WTC11 (cell line): ENCODE measurements at regions not wholly inside any gene's neighbourhood (a gene's known extent, or its start where the extent isn't known, plus 50 kb on each side); places are given as distances from the start of the nearest gene placed in this dataset.

ENCODE experiments used
- ATAC-seq: fragments of 200-7000 bp; cut with Tn5 transposase; 2 replicates; pipeline ENCODE4 v1.10.0; 2021; ENCODE audit warnings: mild to moderate bottlenecking, moderate library complexity
- CTCF ChIA-PET: fragments of 300-600 bp; sonication (Branson Sonifier 250); formaldehyde crosslinking; loops from one replicate; lab custom pipeline; 2021; ENCODE audit warnings: antibody characterized with exemption; lab: Charles Lee
- POLR2A ChIA-PET: fragments of 350-600 bp; sonication (Branson Sonifier 250); formaldehyde crosslinking; loops from one replicate; lab custom pipeline; 2021; ENCODE audit warnings: antibody characterized with exemption; lab: Charles Lee
- DNase-seq: peaks from one replicate; pipeline ENCODE4 v3.0.0; 2021; ENCODE audit warnings: low spot score
- H3K27ac Mint-ChIP-seq: 2 replicates; pipeline ENCODE4 v1.8.0; 2021; ENCODE audit warnings: mixed read lengths
- H3K27me3 Mint-ChIP-seq: 2 replicates; pipeline ENCODE4 v1.8.0; 2021; ENCODE audit warnings: low read depth, mild to moderate bottlenecking, moderate library complexity, mixed read lengths
- H3K36me3 Mint-ChIP-seq: 2 replicates; pipeline ENCODE4 v1.8.0; 2021; ENCODE audit warnings: mixed read lengths
- H3K4me1 Mint-ChIP-seq: 2 replicates; pipeline ENCODE4 v1.8.0; 2022; ENCODE audit warnings: mixed read lengths
- H3K4me3 Mint-ChIP-seq: 2 replicates; pipeline ENCODE4 v1.8.0; 2021; ENCODE audit warnings: mild to moderate bottlenecking, moderate library complexity, mixed read lengths
- H3K9me3 Mint-ChIP-seq: 2 replicates; pipeline ENCODE4 v1.8.0; 2021; ENCODE audit warnings: mixed read lengths
- CBFB ChIP-seq: sonication (generic); formaldehyde crosslinking; IDR thresholded peaks from 2 replicates; pipeline ENCODE4 v1.8.1; 2022; ENCODE audit warnings: mild to moderate bottlenecking, low read depth, missing genetic modification reagents
- ELF4 ChIP-seq: sonication (generic); formaldehyde crosslinking; IDR thresholded peaks from 2 replicates; pipeline ENCODE4 v1.8.1; 2022; ENCODE audit warnings: low read depth, mild to moderate bottlenecking, moderate library complexity, missing genetic modification reagents
- EMX1 ChIP-seq: fragments of 250-450 bp; sonication (Bioruptor Pico); IDR thresholded peaks from 2 replicates; pipeline ENCODE4 v1.8.0; 2021; ENCODE audit warnings: mild to moderate bottlenecking
- ETV6 ChIP-seq: sonication (generic); formaldehyde crosslinking; IDR thresholded peaks from 2 replicates; pipeline ENCODE4 v1.8.1; 2022; ENCODE audit warnings: mild to moderate bottlenecking, missing genetic modification reagents
- FOXK1 ChIP-seq: sonication (generic); formaldehyde crosslinking; IDR thresholded peaks from 2 replicates; pipeline ENCODE4 v1.8.0; 2022; ENCODE audit warnings: mild to moderate bottlenecking, moderate library complexity, missing genetic modification reagents
- GTF2I ChIP-seq: fragments of 250-450 bp; sonication (Bioruptor Pico); conservative IDR thresholded peaks from 2 replicates; pipeline ENCODE4 v1.4.0; 2021; ENCODE audit warnings: mild to moderate bottlenecking
- NFATC4 ChIP-seq: fragments of 250-450 bp; sonication (Bioruptor Pico); IDR thresholded peaks from 2 replicates; pipeline ENCODE4 v1.9.0; 2021; ENCODE audit warnings: mild to moderate bottlenecking
- NR1H2 ChIP-seq: sonication (generic); formaldehyde crosslinking; IDR thresholded peaks from 2 replicates; pipeline ENCODE4 v1.9.0; 2021; ENCODE audit warnings: mild to moderate bottlenecking, moderate library complexity, missing genetic modification reagents
- NR3C1 ChIP-seq: sonication (generic); formaldehyde crosslinking; conservative IDR thresholded peaks from 2 replicates; pipeline ENCODE4 v1.8.1; 2023; ENCODE audit warnings: low read depth, mild to moderate bottlenecking, missing genetic modification reagents
- OVOL2 ChIP-seq: fragments of 250-450 bp; sonication (Bioruptor Pico); IDR thresholded peaks from 2 replicates; pipeline ENCODE4 v1.9.0; 2021; ENCODE audit warnings: mild to moderate bottlenecking, borderline replicate concordance
- PRRX2 ChIP-seq: fragments of 250-450 bp; sonication (Bioruptor Pico); IDR thresholded peaks from 2 replicates; pipeline ENCODE4 v1.8.0; 2021; ENCODE audit warnings: mild to moderate bottlenecking
- RORB ChIP-seq: fragments of 250-450 bp; sonication (Bioruptor Pico); IDR thresholded peaks from 2 replicates; pipeline ENCODE4 v1.9.0; 2021; ENCODE audit warnings: mild to moderate bottlenecking
- SOX15 ChIP-seq: fragments of 250-450 bp; sonication (Bioruptor Pico); IDR thresholded peaks from 2 replicates; pipeline ENCODE4 v1.9.0; 2021; ENCODE audit warnings: mild to moderate bottlenecking
- TEAD4 ChIP-seq: sonication (generic); formaldehyde crosslinking; IDR thresholded peaks from 2 replicates; pipeline ENCODE4 v1.8.0; 2022; ENCODE audit warnings: mild to moderate bottlenecking, missing genetic modification reagents
- ZBTB21 ChIP-seq: sonication (generic); formaldehyde crosslinking; IDR thresholded peaks from 2 replicates; pipeline ENCODE4 v1.8.1; 2023; ENCODE audit warnings: mild to moderate bottlenecking, missing genetic modification reagents, borderline replicate concordance
- ZNF423 ChIP-seq: fragments of 250-450 bp; sonication (Bioruptor Pico); IDR thresholded peaks from 2 replicates; pipeline ENCODE4 v2.1.2; 2022; ENCODE audit warnings: mild to moderate bottlenecking, moderate library complexity
- ZNF671 ChIP-seq: fragments of 250-450 bp; sonication (Bioruptor Pico); IDR thresholded peaks from 2 replicates; pipeline ENCODE4 v1.8.0; 2021; ENCODE audit warnings: mild to moderate bottlenecking
- TF ChIP-seq, protein P1 (sequence below): fragments of 250-450 bp; sonication (Bioruptor Pico); IDR thresholded peaks from 2 replicates; pipeline ENCODE4 v1.9.0; 2021; ENCODE audit warnings: mild to moderate bottlenecking
- TF ChIP-seq, protein P2 (sequence below): sonication (generic); formaldehyde crosslinking; conservative IDR thresholded peaks from 2 replicates; pipeline ENCODE4 v1.8.1; 2023; ENCODE audit warnings: mild to moderate bottlenecking, low read depth, missing genetic modification reagents, moderate library complexity
- TF ChIP-seq, protein P3 (sequence below): fragments of 250-450 bp; sonication (Bioruptor Pico); IDR thresholded peaks from 2 replicates; pipeline ENCODE4 v1.8.0; 2021; ENCODE audit warnings: mild to moderate bottlenecking
- TF ChIP-seq, protein P4 (sequence below): sonication (generic); formaldehyde crosslinking; IDR thresholded peaks from 2 replicates; pipeline ENCODE4 v1.8.1; 2023; ENCODE audit warnings: mild to moderate bottlenecking, missing genetic modification reagents

DNA sequence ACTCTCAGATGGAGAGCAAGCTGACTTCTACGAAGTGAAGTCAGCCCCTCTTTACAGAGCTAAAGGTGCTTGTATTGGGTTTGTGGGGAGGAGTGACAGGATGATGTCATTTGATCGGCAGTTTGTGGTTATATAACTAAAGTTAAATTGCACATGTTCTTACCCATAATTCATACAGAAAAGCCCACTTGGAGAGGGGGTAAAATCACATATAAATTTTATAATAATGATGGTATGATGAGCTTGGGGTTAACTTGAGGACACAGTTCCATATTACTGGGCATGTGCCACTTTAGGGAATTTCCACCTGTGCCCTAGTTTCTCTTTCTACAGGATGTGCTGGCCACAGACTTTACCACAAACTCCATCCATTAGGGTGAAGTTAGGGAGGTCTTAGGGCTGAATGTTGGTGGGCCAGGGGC is 1178.6 kb upstream of the CDH9 start:
- Mint-ChIP-seq H3K27me3 (no peaks in the 10 kb centered on the region), H3K4me3 (no peak overlapping the region), H3K27ac (no peak overlapping the region), H3K9me3 (peaks cover 21% of the 10 kb centered on the region), H3K36me3 (no peaks in the 10 kb centered on the region; the same call in 1 of the 2 replicates)
- CTCF ChIA-PET, result no interaction called here
- DNase-seq, result no peak
- ATAC-seq, result no peak
- POLR2A ChIA-PET, result no interaction called here
- TF ChIP-seq NR3C1 (CRISPR knock-in tag) (no peak), FOXK1 (no peak), ZNF671 (CRISPR knock-in tag) (no peak), PRRX2 (CRISPR knock-in tag) (no peak), TEAD4 (CRISPR knock-in tag) (no peak), CBFB (CRISPR knock-in tag) (no peak)
- TF ChIP-seq, protein P1, sequence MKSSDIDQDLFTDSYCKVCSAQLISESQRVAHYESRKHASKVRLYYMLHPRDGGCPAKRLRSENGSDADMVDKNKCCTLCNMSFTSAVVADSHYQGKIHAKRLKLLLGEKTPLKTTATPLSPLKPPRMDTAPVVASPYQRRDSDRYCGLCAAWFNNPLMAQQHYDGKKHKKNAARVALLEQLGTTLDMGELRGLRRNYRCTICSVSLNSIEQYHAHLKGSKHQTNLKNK (CRISPR knock-in tag), result no peak
- TF ChIP-seq, all 79 proteins: peak for 0
- no peaks in the 10 kb centered on the region for H3K4me1 Mint-ChIP-seq

DNA sequence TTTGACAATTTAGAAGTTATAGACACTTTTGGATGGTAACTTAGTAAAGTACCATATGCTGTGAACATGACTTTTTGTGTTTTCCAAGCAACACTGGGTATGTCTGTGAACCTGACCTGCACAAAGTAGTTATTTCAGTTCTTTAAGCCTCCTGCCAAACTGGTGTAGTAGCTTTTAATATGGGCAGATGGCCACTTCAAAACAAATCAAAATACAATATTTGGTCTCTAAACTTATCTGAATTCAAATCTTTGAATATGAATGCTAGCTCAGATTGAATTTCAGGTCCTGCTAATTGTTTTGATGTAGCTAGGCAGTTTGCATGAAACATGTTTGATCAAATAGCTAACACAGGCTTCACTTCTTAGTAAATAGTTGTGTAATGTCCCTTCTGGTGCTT is 1176.7 kb upstream of the CDH9 start:
- ATAC-seq (no peak), DNase-seq (no peak)
- no peaks in the 10 kb centered on the region; the same call in 1 of the 2 replicates for H3K36me3 Mint-ChIP-seq
- H3K27me3 Mint-ChIP-seq, result no peaks in the 10 kb centered on the region
- CTCF ChIA-PET, result no interaction called here
- H3K27ac Mint-ChIP-seq, result no peak overlapping the region
- TF ChIP-seq NFATC4 (CRISPR knock-in tag) (no peak), ELF4 (no peak), GTF2I (CRISPR knock-in tag) (no peak), ETV6 (CRISPR knock-in tag) (no peak), SOX15 (CRISPR knock-in tag) (no peak), OVOL2 (CRISPR knock-in tag) (no peak)
- TF ChIP-seq, protein P2, sequence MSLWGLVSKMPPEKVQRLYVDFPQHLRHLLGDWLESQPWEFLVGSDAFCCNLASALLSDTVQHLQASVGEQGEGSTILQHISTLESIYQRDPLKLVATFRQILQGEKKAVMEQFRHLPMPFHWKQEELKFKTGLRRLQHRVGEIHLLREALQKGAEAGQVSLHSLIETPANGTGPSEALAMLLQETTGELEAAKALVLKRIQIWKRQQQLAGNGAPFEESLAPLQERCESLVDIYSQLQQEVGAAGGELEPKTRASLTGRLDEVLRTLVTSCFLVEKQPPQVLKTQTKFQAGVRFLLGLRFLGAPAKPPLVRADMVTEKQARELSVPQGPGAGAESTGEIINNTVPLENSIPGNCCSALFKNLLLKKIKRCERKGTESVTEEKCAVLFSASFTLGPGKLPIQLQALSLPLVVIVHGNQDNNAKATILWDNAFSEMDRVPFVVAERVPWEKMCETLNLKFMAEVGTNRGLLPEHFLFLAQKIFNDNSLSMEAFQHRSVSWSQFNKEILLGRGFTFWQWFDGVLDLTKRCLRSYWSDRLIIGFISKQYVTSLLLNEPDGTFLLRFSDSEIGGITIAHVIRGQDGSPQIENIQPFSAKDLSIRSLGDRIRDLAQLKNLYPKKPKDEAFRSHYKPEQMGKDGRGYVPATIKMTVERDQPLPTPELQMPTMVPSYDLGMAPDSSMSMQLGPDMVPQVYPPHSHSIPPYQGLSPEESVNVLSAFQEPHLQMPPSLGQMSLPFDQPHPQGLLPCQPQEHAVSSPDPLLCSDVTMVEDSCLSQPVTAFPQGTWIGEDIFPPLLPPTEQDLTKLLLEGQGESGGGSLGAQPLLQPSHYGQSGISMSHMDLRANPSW (CRISPR knock-in tag), result no peak
- TF ChIP-seq, protein P3, sequence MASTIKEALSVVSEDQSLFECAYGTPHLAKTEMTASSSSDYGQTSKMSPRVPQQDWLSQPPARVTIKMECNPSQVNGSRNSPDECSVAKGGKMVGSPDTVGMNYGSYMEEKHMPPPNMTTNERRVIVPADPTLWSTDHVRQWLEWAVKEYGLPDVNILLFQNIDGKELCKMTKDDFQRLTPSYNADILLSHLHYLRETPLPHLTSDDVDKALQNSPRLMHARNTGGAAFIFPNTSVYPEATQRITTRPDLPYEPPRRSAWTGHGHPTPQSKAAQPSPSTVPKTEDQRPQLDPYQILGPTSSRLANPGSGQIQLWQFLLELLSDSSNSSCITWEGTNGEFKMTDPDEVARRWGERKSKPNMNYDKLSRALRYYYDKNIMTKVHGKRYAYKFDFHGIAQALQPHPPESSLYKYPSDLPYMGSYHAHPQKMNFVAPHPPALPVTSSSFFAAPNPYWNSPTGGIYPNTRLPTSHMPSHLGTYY (CRISPR knock-in tag), result no peak
- no peaks in the 10 kb centered on the region for H3K4me1 Mint-ChIP-seq
- peaks cover 21% of the 10 kb centered on the region for H3K9me3 Mint-ChIP-seq
- no peak overlapping the region for H3K4me3 Mint-ChIP-seq
- POLR2A ChIA-PET, result no interaction called here

DNA sequence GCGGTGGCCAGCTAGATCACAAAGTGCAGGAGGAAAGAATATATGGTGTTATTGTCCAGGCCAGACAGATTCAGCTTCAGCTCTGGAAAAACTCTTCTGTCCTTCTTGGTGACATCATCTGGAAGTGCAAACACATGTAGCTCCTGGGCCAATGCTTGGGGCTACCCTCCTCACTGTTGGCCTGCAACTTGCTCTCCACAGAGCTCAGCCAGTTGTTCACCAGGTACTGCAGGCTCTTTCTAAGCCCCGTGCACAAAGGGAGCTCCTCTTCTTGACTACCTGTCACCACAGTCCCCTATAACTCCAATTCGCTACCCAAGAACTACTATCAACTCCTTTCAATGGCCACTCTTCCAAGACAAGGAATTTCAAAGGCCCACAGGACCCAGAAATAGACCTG is 1175.9 kb upstream of the CDH9 start:
- Mint-ChIP-seq H3K9me3 (peaks cover 17% of the 10 kb centered on the region), H3K4me3 (no peak overlapping the region), H3K36me3 (no peaks in the 10 kb centered on the region; the same call in 1 of the 2 replicates), H3K4me1 (no peaks in the 10 kb centered on the region), H3K27me3 (no peaks in the 10 kb centered on the region)
- CTCF ChIA-PET, result no interaction called here
- ATAC-seq, result no peak
- DNase-seq, result no peak
- TF ChIP-seq EMX1 (CRISPR knock-in tag), result no peak
- TF ChIP-seq, protein P4, sequence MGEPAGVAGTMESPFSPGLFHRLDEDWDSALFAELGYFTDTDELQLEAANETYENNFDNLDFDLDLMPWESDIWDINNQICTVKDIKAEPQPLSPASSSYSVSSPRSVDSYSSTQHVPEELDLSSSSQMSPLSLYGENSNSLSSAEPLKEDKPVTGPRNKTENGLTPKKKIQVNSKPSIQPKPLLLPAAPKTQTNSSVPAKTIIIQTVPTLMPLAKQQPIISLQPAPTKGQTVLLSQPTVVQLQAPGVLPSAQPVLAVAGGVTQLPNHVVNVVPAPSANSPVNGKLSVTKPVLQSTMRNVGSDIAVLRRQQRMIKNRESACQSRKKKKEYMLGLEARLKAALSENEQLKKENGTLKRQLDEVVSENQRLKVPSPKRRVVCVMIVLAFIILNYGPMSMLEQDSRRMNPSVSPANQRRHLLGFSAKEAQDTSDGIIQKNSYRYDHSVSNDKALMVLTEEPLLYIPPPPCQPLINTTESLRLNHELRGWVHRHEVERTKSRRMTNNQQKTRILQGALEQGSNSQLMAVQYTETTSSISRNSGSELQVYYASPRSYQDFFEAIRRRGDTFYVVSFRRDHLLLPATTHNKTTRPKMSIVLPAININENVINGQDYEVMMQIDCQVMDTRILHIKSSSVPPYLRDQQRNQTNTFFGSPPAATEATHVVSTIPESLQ (CRISPR knock-in tag), result no peak
- TF ChIP-seq ZBTB21 (CRISPR knock-in tag), result no peak
- TF ChIP-seq, protein P2 (CRISPR knock-in tag), result no peak
- TF ChIP-seq NR1H2 (CRISPR knock-in tag), result no peak
- TF ChIP-seq RORB (CRISPR knock-in tag), result no peak
- no peak for TF ChIP-seq ZNF423 (CRISPR knock-in tag)
- no peak for TF ChIP-seq GTF2I (CRISPR knock-in tag)
- TF ChIP-seq, all 79 proteins: peak for 0
- H3K27ac Mint-ChIP-seq, result no peak overlapping the region
- POLR2A ChIA-PET, result no interaction called here
